ENCODE measurements at regions not wholly inside any gene's neighbourhood (a gene's known extent, or its start where the extent isn't known, plus 50 kb on each side); places are given as distances from the start of the nearest gene placed in this dataset.

DNA sequence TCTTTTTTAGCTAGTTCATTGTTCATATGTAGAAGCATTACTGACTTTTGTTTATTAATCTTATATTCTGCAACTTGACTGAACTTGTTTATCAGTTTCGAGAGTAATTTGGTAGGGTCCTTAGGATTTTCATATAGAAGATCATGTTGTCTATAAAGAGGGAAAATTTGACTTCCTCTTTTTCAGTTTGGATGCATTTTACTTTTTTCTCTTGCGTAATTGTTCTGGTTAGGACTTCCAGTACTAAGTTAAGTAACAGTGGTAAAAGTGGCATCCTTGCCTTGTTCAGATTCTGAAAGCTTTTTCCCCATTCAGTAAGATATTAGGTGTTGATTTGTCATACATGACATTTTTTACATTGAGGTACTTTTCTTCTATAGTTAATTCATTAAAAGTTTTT lies 726.0 kb downstream of the KCNJ3 start:
- TF ChIP-seq, protein P1, sequence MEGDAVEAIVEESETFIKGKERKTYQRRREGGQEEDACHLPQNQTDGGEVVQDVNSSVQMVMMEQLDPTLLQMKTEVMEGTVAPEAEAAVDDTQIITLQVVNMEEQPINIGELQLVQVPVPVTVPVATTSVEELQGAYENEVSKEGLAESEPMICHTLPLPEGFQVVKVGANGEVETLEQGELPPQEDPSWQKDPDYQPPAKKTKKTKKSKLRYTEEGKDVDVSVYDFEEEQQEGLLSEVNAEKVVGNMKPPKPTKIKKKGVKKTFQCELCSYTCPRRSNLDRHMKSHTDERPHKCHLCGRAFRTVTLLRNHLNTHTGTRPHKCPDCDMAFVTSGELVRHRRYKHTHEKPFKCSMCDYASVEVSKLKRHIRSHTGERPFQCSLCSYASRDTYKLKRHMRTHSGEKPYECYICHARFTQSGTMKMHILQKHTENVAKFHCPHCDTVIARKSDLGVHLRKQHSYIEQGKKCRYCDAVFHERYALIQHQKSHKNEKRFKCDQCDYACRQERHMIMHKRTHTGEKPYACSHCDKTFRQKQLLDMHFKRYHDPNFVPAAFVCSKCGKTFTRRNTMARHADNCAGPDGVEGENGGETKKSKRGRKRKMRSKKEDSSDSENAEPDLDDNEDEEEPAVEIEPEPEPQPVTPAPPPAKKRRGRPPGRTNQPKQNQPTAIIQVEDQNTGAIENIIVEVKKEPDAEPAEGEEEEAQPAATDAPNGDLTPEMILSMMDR (IDR thresholded peaks at IDR 0.05), result no peak
- no peak for TF ChIP-seq EZH2 (IDR thresholded peaks at IDR 0.05; ENCODE audit: borderline replicate concordance, insufficient read depth, low read depth, low read length, poor library complexity, severe bottlenecking)

All from B cell (primary cell).